ENCODE measurements at regions not wholly inside any gene's neighbourhood (a gene's known extent, or its start where the extent isn't known, plus 50 kb on each side); places are given as distances from the start of the nearest gene placed in this dataset.

DNA sequence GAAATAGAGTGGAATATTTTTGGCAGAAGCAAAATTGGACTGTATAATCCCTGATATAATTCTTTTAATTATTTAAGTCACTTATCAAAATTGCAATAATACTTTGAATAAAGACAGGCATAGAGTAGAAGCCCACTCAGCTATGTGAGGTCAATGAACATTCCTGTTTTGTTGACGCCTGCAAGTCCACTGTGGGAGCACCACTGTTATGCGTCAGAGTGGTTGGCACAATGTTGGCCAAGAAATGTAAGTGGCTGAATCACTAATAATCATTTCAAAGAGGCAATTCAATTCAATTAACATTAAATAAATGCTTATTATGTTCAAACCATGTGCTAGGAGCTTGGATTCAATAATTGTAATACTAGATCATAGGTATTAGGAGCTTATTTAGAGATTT is 221.0 kb downstream of the SPCS3 start:
- Mint-ChIP-seq H3K27ac (no peak overlapping the region), H3K4me1 (peaks cover 4% of the 10 kb centered on the region), H3K36me3 (no peaks in the 10 kb centered on the region), H3K27me3 (ENCODE audit: low read depth) (no peaks in the 10 kb centered on the region; the same call in 1 of the 2 replicates), H3K9me3 (no peaks in the 10 kb centered on the region), H3K4me3 (no peak overlapping the region)
- DNase-seq (ENCODE audit: low spot score) (no peak), ATAC-seq (no peak)
- no peak for TF ChIP-seq MXD4 (CRISPR knock-in tag; IDR thresholded peaks at IDR 0.05; ENCODE audit: borderline replicate concordance)
- TF ChIP-seq ZNF416 (CRISPR knock-in tag; IDR thresholded peaks at IDR 0.05): no peak
- no peak for TF ChIP-seq NFYB (CRISPR knock-in tag; conservative IDR thresholded peaks at IDR 0.05; ENCODE audit: low read depth)
- TF ChIP-seq ZNF232 (CRISPR knock-in tag; IDR thresholded peaks at IDR 0.05): no peak
- TF ChIP-seq ESRRA (CRISPR knock-in tag; IDR thresholded peaks at IDR 0.05; ENCODE audit: borderline replicate concordance): no peak
- TF ChIP-seq ZNF423 (CRISPR knock-in tag; IDR thresholded peaks at IDR 0.05): no peak
- no peak for TF ChIP-seq MYBL2 (CRISPR knock-in tag; IDR thresholded peaks at IDR 0.05)
- TF ChIP-seq, protein P1, sequence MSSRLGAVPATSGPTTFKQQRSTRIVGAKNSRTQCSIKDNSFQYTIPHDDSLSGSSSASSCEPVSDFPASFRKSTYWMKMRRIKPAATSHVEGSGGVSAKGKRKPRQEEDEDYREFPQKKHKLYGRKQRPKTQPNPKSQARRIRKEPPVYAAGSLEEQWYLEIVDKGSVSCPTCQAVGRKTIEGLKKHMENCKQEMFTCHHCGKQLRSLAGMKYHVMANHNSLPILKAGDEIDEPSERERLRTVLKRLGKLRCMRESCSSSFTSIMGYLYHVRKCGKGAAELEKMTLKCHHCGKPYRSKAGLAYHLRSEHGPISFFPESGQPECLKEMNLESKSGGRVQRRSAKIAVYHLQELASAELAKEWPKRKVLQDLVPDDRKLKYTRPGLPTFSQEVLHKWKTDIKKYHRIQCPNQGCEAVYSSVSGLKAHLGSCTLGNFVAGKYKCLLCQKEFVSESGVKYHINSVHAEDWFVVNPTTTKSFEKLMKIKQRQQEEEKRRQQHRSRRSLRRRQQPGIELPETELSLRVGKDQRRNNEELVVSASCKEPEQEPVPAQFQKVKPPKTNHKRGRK (CRISPR knock-in tag; IDR thresholded peaks at IDR 0.05; ENCODE audit: borderline replicate concordance): no peak
- no peak for TF ChIP-seq SMAD4 (CRISPR knock-in tag; IDR thresholded peaks at IDR 0.05)
- no peak for TF ChIP-seq ZNF396 (CRISPR knock-in tag; IDR thresholded peaks at IDR 0.05; ENCODE audit: borderline replicate concordance)
- TF ChIP-seq, protein P2, sequence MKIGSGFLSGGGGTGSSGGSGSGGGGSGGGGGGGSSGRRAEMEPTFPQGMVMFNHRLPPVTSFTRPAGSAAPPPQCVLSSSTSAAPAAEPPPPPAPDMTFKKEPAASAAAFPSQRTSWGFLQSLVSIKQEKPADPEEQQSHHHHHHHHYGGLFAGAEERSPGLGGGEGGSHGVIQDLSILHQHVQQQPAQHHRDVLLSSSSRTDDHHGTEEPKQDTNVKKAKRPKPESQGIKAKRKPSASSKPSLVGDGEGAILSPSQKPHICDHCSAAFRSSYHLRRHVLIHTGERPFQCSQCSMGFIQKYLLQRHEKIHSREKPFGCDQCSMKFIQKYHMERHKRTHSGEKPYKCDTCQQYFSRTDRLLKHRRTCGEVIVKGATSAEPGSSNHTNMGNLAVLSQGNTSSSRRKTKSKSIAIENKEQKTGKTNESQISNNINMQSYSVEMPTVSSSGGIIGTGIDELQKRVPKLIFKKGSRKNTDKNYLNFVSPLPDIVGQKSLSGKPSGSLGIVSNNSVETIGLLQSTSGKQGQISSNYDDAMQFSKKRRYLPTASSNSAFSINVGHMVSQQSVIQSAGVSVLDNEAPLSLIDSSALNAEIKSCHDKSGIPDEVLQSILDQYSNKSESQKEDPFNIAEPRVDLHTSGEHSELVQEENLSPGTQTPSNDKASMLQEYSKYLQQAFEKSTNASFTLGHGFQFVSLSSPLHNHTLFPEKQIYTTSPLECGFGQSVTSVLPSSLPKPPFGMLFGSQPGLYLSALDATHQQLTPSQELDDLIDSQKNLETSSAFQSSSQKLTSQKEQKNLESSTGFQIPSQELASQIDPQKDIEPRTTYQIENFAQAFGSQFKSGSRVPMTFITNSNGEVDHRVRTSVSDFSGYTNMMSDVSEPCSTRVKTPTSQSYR (CRISPR knock-in tag; IDR thresholded peaks at IDR 0.05): no peak
- TF ChIP-seq ATF1 (CRISPR knock-in tag; IDR thresholded peaks at IDR 0.05): no peak
- TF ChIP-seq, protein P3, sequence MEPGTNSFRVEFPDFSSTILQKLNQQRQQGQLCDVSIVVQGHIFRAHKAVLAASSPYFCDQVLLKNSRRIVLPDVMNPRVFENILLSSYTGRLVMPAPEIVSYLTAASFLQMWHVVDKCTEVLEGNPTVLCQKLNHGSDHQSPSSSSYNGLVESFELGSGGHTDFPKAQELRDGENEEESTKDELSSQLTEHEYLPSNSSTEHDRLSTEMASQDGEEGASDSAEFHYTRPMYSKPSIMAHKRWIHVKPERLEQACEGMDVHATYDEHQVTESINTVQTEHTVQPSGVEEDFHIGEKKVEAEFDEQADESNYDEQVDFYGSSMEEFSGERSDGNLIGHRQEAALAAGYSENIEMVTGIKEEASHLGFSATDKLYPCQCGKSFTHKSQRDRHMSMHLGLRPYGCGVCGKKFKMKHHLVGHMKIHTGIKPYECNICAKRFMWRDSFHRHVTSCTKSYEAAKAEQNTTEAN (CRISPR knock-in tag; IDR thresholded peaks at IDR 0.05): no peak
- ChIA-PET CTCF (interaction anchor here (0.6 to 0.7 kb wide), 2 partner anchors 194 to 203 kb away, joined by 3 read pairs; no protein-coding TSS in a partner anchor), POLR2A (no interaction called here)

DNA sequence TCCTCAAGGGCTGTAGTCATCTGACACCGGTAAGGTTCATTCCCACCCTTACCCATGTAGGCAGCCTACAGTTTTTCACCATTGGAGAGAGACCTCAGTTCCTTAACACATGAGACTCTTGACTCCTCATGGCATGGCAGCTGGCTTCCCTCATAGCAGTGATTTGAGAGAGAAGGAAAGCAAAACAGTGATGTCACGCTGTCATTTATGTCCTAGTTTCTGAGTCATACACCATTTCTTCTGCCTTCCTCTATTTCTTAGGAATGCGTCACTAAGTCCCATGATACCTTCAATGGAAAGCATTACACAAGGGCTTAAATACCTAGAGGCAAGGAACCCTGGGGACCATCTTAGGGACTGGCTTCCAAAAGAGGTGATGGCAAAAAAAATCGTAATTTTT is 226.1 kb downstream of the SPCS3 start:
- no peaks in the 10 kb centered on the region; the same call in 1 of the 2 replicates for H3K27me3 Mint-ChIP-seq (ENCODE audit: low read depth)
- ChIA-PET POLR2A (no interaction called here), CTCF (no interaction called here)
- TF ChIP-seq, protein P4, sequence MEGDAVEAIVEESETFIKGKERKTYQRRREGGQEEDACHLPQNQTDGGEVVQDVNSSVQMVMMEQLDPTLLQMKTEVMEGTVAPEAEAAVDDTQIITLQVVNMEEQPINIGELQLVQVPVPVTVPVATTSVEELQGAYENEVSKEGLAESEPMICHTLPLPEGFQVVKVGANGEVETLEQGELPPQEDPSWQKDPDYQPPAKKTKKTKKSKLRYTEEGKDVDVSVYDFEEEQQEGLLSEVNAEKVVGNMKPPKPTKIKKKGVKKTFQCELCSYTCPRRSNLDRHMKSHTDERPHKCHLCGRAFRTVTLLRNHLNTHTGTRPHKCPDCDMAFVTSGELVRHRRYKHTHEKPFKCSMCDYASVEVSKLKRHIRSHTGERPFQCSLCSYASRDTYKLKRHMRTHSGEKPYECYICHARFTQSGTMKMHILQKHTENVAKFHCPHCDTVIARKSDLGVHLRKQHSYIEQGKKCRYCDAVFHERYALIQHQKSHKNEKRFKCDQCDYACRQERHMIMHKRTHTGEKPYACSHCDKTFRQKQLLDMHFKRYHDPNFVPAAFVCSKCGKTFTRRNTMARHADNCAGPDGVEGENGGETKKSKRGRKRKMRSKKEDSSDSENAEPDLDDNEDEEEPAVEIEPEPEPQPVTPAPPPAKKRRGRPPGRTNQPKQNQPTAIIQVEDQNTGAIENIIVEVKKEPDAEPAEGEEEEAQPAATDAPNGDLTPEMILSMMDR (IDR thresholded peaks at IDR 0.05): no peak
- no peak for TF ChIP-seq ZBTB21 (CRISPR knock-in tag; IDR thresholded peaks at IDR 0.05; ENCODE audit: borderline replicate concordance)
- TF ChIP-seq, protein P1 (CRISPR knock-in tag; IDR thresholded peaks at IDR 0.05; ENCODE audit: borderline replicate concordance): no peak
- TF ChIP-seq MXD4 (CRISPR knock-in tag; IDR thresholded peaks at IDR 0.05; ENCODE audit: borderline replicate concordance): no peak
- no peak for TF ChIP-seq SMAD3 (CRISPR knock-in tag; IDR thresholded peaks at IDR 0.05; ENCODE audit: borderline replicate concordance)
- TF ChIP-seq EMX1 (CRISPR knock-in tag; IDR thresholded peaks at IDR 0.05): no peak
- no peak for TF ChIP-seq NFYB (CRISPR knock-in tag; conservative IDR thresholded peaks at IDR 0.05; ENCODE audit: low read depth)
- TF ChIP-seq JAZF1 (CRISPR knock-in tag; IDR thresholded peaks at IDR 0.05): no peak
- DNase-seq (ENCODE audit: low spot score): no peak
- H3K9me3 Mint-ChIP-seq: no peaks in the 10 kb centered on the region
- no peaks in the 10 kb centered on the region for H3K36me3 Mint-ChIP-seq
- H3K4me1 Mint-ChIP-seq: peaks cover 4% of the 10 kb centered on the region
- no peak overlapping the region for H3K4me3 Mint-ChIP-seq
- no peak for ATAC-seq
- H3K27ac Mint-ChIP-seq: no peak overlapping the region
